NCI-H1694 (cell line): ENCODE measurements at regions not wholly inside any gene's neighbourhood (a gene's known extent, or its start where the extent isn't known, plus 50 kb on each side); places are given as distances from the start of the nearest gene placed in this dataset.
"Not testable (repeated sequence)": the region's sequence is repeated elsewhere in the genome, so short reads cannot be mapped to it uniquely, and the experiment has no call there.

Source experiments
- DNase-seq: peaks from one replicate; lab custom pipeline; 2025; lab: John Stamatoyannopoulos, UW

DNA sequence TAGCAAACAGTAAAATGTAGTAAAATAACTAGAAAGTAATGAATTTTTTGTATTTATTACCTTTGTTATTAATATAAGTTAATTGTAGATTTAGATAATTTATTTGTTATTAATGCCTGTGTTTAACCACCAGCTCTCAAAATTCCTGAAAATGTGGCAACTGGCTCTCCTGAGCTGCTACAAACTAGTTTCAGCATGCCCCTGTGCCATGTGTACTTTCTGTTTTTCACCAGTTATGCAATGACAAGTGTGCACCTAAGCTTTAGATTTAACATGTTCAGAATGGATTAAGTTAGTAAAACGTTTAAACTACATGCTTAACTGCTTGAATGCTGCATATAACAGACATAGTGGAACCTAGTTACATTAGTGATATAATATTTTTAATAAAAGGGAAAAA is 88.1 kb downstream of the POSTN start:
- DNase-seq: peak; percentile 44

DNA sequence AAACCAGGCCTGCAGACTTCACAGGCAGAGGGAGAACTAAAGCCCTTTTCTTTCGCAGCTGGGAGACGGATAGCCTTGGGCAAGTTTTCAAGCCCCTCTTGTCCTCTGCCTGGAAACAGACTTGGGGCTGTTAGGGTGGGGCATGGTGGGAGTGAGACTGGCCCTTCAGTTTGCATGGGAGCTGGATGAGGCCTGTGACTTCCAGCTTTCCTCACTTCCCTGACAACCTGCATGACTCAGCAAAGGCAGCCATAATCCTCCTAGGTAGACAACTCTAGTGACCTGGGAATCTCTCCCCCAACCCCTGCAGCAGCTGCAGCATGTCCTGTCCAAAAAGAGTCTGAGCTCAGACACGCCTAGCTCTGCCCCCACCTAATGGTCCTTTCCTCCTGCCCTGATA is 93.0 kb downstream of the POSTN start:
- no peak for DNase-seq

DNA sequence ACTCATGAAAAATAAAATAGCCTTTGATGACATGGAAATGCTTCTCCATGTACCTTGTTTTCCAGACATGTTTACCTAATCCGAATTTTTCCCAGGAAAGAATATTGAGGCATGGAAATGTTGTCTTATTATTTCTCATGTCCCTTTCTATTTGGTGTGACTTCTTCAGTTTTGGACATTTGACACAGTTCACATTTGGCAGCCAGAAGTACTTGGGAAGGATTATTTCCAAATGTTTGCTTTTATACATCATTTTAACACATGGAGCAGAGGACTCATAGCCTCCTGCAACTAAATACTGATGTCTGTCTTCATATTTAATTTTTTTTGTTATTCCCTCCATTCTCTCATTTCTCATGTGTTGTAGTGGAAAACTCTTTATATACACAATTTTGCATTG is 94.3 kb downstream of the POSTN start:
- DNase-seq: no peak

DNA sequence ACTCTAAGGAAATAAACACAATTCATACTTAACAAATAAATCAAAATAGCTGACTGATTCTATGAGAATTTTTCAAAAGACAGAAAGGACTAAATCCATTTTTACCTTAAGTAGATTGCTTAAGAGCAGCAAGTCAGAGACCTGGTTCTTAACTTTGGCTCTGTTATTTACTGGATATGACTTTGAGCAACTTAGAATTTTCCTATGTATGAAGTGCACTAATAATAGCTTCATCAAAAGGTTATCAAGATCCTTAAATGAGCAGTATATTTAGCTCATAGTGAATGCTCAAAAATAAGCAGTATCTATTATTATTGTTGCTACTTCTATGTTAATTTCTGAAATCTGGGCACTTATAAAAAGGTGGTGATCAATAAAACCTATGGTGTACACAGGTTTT is 95.3 kb downstream of the POSTN start:
- no peak for DNase-seq

DNA sequence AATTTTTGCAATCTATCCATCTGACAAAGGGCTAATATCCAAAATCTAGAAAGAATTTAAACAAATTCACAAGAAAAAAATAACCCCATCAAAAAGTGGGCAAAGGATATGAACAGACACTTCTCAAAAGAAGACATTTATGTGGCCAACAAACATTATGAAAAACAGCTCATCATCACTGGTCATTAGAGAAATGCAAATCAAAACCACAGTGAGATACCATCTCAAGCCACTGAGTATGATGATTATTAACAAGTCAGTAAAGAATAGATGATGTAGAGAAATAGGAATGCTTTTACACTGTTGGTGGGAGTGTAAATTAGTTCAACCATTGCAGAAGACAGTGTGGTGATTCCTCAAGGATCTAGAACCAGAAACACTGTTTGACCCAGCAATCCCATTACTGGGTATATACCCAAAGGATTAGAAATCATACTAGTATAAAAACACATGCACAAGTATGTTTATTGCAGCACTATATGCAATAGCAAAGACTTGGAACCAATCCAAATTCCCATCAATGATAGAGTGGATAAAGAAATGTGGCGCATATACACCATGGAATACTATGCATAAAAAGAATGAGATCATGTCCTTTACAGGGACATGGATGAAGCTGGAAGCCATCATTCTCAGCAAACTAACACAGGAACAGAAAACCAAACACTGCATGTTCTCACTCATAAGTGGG is 96.1 kb downstream of the POSTN start:
- DNase-seq: not testable (repeated sequence)

DNA sequence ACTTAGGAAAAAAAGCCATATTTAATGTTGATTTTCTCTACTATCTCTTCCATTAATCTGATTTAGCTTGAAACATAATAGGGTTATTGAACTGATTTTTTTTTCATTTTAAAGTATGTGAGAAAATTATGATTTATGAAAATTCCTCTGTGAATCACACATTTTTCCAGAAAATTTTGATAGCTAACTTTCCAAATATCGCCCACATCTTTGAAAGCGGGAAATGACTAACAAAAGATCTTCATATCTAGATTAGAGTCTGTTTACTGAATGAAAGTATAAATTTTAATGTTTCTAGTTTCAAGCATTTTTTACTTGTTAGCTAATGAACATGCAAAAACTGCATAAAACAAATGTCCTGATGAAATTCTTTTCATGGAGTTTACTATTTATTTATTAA is 97.4 kb downstream of the POSTN start:
- DNase-seq: no peak

DNA sequence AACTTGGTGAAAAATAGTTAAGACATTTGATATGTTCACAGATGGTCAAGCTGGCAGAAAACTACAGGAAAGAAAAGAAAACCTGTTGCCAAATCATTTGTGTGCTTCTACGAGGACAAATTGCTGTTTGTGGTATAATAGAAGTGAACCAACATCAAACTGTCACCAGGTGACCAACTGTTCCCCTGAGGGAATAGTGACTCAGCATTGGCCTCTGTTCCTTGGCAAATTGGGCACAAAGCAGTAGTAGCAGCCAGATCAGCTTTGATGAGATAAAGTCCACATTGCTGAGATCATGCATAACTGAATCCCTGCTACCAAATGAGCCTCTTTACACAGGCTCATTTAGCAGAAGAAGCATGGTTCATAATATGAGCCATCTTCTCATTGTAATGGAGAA is 103.5 kb downstream of the POSTN start:
- peak; percentile 29 for DNase-seq

DNA sequence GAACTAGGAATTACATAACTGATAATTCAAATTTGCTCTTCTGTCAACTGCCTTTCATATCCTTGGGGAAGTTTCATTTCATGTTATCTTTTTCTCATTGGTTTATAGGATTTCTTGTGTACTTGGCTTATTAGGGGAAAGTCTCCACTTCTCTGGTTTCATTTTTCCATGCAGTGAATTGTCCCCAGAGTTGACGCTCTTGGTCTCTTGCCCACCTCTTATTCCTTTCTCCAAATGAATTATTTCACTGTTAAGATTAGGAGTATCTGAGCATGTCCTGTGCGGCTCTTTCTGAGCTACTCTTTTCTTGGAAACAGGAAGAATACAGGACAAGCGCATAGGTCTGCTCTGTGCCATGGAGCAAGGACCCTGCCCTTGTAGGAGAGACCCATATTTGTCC is 104.8 kb downstream of the POSTN start:
- no peak for DNase-seq

DNA sequence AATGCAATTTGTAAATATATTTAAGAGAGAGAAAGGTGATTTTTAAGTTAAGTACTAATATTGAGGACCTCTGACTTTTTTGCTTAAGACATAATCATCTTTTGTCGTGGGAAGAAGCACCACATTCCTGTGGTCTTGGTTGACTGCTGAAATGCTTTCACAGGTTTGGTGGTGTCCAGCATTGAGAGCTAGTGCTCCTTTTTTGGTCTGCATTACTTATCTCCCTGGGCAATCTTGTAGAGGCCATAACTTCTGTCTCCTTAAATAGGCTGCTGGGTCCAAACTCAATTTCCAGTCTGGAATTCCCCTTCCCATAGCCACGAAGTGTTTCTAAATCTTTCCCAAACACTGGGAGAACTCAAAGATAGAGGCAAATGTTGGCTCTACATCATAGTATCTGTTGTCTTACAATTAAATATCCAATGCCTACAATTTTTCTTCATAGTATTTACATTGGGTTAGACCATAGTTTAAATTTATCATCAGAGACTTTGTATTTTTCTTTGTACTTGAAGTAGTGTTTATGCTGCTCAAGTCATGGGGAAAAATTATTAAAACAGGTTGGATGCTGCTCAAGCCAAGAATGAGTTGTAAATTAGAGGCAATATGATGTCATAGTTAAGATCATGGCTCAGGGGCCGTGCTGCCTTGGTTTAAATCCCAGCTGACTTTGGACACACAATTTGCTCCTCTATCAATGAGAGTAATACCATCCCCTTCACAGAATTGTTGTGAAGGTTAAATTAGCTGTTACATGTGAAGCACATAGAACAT is 105.6 kb downstream of the POSTN start:
- no peak for DNase-seq

DNA sequence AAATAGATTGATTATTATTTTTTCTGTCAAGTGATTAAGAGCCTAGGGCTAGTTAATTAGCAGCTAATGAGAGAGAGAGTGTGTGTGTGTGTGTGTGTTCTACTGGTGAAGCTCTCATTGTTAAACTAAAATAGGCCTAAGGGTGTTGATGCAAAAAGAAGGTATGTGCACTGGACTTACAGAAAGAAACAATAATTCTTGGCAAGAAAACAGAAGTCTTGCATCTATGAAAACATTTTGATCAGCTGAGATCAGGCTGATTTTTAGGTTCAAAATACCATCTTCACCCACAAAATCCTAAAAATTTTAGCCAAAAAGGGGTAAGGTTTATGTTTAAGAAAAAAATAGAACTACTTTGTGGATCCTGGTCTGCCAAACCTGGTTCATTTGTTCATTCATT is 106.5 kb downstream of the POSTN start:
- DNase-seq: no peak

DNA sequence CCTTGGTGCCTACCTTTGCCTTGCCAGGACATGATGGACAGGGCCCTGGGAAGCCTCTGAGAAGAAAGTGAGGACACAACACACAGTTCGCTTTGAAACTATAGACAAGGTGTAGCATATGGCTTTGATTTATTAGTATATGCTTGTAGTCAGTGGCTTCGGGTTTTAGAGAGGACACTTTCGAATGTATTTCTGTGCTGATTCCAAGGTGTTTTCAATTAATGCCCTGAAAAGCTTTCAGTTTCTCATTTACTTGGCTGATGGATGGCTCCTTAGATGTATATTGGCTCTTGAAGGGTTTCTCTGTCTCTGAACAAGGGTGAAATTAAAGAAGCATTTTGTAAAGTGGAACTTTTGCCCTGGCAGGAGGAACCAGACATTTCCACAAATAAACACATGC is 106.9 kb downstream of the POSTN start:
- no peak for DNase-seq

DNA sequence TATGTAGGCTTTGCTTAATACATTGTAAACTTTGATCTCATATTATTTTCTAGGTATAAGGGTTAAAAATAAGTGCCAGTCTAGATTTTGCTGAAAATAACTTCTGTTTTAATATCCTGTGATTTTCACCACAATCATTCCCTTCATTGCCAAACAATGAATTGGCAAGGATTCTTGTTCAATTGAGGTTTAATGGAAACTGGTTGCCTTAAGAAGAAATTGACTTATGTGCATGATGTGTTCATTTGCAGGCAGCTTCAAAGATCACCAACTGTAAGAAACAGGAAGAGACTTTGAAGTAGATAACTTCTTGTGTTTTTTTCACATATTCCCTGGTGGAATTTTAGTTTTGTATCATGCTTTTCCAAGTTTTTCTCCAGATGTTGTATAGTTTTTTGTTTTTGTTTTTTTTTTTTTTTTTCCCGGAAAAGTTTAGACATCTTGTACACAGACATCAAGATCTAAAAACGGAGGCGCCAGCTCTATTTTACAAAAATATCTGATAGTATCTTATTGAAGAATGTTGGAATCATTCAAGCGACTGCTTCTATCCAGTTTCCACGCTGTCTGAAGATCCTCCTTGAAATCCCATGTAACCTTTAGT is 108.3 kb downstream of the POSTN start:
- no peak for DNase-seq

DNA sequence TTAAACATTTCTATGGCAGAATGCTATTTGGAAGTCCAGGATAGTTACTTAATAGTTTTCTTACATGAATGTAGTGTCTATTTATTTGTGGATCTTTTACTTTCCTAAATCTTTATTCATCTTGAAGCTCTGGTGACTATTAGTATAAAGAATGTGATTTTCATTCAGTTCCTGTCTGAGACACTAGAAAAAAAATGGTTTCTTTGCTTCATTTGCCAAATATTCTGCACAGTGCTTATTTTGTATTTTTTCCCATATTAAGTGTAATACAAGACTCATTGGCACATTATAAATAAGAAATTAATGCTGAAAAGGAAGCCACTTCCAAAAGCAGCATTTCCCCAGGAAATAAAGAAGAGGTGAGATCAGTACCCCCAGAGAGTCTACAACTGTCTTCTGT is 109.8 kb downstream of the POSTN start:
- DNase-seq: no peak

DNA sequence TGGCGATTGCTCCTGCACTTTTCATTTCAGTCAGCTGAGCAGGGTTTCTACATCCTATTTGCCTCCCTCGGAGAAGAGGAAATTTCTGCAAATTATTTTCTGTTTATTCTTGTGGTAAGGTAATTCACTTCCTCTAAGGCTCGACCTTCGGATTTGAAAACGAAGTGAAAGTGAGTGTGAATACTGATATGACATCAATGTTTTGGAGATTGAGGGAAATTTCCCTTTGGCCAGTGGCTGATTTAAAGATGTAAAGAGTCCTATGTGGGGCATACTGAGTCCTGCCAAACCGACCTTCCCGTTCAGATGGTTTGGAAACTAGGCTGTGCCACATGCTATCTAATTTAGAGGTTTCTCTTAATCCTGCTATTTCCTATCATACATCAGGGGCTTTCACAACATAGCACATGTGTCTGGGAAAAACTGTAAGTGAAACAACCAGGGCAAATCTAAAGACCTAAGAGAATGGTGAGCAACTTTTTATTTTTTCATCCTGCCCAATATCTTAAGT is 112.3 kb downstream of the POSTN start:
- no peak for DNase-seq

DNA sequence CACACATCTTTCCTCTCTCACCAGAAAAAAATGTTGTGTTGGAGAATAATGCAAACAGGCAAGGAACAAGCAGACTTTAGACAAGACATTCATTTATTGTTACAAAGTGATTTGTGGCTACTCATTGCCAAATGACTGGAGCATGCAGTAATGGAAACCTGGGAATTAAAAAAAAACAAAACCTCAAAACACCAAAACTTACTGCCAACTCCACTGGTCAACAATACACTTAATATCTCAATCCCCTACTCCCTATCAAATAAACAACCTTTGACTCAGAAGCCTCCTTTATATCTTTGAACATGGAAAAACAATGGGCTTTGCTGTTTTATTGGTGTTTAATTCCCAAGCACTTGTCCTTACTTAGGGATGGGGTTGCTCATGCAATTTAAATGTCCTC is 112.8 kb downstream of the POSTN start:
- DNase-seq: no peak

DNA sequence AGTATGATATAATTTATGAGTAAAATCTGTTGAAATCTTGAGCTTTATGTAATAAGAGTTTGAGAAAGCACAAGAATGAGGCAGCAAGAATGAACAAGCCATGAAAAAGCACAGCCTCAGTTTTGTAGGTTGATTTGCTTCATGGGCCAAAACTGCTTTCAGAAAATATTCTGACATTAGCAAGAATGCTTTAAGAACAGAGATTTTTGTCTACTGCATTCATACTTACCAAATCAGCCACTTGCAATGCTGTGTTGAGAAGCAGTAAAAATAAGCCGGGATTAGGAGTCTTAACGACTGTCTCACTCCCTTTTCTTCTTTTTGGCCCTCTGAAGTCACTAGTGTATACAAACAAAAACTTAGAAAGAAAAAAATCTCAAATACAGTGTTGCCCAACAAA is 114.5 kb downstream of the POSTN start:
- no peak for DNase-seq

DNA sequence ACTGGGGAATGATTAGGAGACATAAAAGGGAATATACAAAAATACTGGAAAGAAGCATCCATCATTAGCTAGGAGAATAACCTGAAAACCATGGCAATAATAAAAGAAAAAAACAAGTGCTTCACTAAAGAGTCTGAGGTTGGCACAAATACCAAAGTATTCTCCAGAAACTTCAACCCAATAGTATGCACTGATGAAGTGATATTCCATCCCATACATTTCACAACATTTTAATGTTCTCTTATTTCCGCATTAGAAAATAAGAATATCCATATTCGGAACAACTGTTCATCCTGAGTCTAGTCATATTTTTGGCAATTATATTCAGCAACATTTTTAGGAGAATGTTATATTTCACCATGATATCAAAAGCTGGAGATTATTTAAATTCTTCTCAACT is 116.2 kb downstream of the POSTN start:
- no peak for DNase-seq

DNA sequence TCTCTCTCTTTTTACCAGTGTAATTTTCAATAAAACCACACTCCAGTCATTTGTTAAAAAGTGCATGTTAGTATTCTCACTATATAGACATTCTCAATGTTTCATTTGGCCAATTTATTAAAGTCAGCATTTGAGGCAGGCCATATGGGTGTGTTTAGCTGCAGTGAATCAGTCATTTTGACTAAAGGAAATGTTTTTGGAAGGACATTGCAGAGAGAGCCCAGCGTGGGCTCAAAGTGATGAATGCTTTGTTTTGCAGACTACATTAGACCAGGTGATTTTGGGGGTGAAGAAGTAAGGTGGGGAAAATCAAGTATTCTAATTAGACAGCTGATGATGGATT is 116.7 kb downstream of the POSTN start:
- DNase-seq: no peak

DNA sequence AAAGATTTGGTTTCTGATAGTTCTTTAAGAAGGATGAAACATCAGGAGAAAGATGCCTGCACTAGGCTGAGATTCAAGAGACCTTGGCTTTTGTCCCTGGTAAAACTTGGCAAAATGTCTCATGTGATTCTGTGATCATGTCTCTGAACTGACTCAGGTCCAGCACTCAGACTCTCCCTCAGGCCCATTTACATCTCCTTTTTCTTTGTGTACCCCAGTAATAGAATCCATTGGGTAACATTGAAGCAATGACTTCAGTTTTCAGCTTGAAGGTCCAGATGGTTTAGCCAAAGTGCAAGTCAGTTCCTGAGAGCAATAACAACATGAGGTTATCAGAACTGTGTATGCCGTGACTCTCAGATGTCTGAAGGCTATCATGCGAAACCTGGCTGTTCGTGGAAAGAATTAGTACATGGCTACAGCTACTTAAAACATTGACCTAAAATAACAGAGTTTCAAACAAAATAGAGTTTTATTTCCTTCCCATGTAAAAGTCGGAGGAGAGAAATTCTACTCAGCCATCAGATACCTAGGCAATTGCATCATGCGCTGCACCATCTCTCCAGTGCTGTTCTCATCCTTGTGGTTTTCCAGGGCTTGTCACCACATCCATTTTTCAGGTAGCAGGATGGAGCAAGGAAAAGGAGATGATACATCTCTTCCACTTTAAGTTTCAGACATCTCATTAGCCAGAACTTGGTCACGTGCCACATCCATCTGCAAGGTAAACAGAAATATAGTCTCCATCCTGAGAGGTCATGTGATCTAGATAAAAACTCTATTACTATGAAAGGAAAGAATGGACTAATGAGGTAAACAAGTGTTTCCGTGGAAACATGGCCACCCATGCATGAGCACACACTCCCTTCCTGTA is 117.3 kb downstream of the POSTN start:
- peak; percentile 9 for DNase-seq

DNA sequence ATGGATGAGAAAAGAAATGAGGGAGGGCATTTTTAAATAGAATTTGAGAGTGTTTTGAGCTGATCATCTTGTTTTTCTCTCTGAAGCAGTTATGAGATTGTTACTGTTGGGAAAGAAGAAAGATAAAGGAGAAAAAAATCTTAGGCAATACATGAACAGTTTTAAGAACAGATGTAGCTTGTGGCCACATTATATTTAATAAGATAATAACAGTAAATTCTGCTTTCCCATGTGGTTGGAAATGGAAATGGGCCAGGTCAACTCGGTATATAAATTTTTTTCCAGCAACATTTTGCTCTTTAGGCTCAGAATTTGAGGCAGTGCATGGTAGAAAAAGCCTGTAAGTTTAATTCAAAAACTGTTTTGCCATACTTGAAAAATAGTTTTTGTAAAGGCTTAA is 118.7 kb downstream of the POSTN start:
- DNase-seq: no peak

DNA sequence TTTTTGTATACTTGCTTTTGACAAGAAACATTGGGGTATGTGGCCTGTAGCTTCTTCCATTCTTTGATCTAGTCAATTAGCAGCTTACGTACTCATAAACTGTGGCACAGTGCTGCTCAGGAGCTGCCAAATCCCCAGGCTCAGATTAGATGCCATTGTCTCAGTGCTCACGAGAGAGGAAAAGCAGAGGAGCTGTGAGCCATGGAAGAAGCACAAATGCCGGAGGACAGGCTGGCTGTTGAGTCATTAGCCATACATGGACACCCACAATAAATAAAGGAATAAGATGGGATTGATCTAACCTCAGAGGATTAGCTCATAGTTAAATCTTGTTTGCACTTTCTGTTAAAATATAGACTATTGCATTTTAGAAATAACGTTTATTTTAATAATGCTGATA is 121.7 kb downstream of the POSTN start:
- no peak for DNase-seq

DNA sequence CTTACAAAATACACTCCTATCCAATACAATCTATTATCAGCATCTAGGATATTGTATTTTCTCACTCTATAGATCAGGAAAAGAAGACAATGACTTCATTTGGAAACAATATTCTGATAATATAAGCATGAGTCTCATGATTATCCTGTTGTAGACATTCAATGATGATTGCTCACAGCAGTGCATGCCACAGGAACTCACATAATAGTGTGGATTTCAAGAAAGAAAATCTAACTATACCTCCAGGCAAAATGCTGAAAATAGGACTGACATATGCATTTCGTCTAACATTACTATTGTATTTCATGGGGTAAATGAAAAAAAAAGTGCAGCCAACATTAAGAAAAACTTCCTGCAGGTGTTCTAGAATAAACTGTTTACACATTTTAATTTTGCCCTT is 122.6 kb downstream of the POSTN start:
- no peak for DNase-seq
